ENCODE measurements at regions not wholly inside any gene's neighbourhood (a gene's known extent, or its start where the extent isn't known, plus 50 kb on each side); places are given as distances from the start of the nearest gene placed in this dataset.
"Not testable (repeated sequence)": the region's sequence is repeated elsewhere in the genome, so short reads cannot be mapped to it uniquely, and the experiment has no call there.

GRCh38 chr6:167690167-167690922 lies 136.4 kb upstream of the AFDN start:
- not testable (repeated sequence) for DNase-seq (ENCODE audit: low read depth in 2 of 2)

- DNase-seq (ENCODE audit: low read depth in 2 of 2), result no peak
Observed at GRCh38 chr6:167690931-167691330, 135.8 kb upstream of the AFDN start.

DNA sequence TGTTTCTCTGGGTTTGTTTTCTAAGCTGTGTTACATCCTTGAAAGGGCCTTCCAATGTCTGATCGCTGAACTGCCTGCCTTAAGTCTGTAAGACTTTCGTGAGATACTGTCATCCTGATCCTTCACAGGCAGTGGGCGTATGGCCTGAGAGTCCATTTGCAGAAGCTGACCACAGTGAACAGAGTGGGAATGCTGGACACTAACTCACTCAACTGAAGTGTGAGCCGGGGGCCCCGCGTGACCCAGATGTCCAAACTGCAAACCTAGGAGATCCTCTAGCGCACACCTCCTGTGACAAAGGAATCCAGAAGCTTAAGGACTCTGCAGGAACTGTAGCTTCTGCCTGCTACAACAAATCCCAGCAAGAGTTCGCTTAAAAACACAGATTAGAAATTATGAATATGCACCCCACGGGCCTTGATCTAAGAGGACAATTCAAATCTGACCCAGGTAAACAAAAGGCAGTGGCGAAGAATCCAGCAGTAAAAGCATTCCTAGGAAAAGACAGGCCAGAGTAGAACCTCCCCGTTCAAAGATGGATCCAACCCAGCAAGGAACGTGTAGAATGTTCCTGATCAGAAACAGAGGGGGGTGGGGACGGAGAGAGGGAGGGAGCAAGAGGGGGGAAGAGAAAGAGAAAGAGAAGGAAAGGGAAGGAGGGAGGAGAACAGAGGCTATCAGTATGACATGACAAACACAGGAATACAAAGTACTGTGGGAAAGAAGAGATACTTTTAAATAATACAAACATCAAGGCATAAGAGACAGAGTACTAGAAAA lies 135.0 kb upstream of the AFDN start:
- DNase-seq (ENCODE audit: low read depth in 2 of 2), result no peak

GRCh38 chr6:167693478-167693877 lies 133.2 kb upstream of the AFDN start:
- DNase-seq (ENCODE audit: low read depth in 2 of 2), result not testable (repeated sequence)

GRCh38 chr6:167695831-167696230 lies 130.9 kb upstream of the AFDN start:
- no peak for DNase-seq (ENCODE audit: low read depth in 2 of 2)

GRCh38 chr6:167696296-167696695 lies 130.4 kb upstream of the AFDN start:
- DNase-seq (ENCODE audit: low read depth in 2 of 2), result no peak

GRCh38 chr6:167697316-167697715 lies 129.4 kb upstream of the AFDN start:
- DNase-seq (ENCODE audit: low read depth in 2 of 2), result no peak

GRCh38 chr6:167698540-167698939 lies 128.2 kb upstream of the AFDN start:
- no peak for DNase-seq (ENCODE audit: low read depth in 2 of 2)

DNA sequence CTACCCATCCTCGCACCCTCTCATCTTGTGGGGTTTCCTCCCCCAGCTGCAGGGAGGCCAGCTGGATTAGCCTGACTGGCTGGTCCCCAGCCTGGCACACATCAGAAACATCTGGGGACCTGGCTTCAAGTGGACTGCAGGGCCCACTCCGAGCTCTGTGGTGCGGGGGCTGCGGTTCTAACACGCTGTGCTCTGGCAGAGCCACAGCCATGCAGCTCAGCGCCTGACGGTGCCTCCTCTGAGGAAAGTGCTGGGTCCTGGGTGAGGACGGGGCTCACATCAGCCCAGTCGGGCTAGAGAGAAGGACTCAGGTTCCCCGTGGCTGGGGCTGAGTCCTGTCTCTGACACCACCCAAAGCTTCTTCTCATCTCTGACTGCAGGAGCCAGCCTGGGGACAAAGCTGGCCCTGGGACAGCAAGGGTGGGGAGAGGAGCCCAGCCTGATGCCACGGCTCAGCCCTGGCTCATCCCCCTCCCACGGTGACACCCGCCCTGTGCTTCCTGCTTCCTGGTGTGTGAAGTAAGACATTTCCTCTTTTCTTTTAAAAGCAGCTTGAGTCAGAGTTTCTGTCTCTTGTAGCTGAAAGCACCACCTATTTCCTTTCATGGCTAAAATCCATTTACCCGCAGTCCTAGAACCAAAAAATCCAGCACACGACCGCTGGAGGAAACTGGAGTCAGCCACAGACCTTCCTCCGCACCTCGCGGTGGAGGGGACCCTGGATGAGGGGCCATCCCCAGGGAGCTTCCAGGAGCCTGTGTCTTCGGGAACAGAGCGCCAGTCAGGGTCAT lies 127.4 kb upstream of the AFDN start:
- peak; percentile 25 to 54 for DNase-seq (ENCODE audit: low read depth in 2 of 2)

DNA sequence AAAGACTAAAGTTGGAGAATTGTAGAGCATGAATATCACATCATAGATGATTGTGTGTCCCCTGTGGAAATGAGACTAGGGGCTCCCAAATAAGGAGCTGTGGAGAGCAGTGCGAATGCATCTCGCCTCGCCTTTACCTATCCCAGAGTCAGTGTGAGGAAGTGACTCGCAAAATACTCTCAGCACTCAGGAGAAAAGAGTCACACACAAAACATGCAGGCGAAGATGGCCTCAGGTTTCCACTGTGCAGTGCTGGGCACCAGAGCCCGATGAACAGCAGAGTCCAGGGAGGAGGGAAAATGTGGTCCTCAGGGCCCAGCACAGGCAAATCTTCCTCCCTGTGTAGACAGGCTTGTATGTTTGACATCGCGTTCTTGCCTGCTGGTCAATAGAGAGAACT lies 126.5 kb upstream of the AFDN start:
- no peak for DNase-seq (ENCODE audit: low read depth in 2 of 2)

DNA sequence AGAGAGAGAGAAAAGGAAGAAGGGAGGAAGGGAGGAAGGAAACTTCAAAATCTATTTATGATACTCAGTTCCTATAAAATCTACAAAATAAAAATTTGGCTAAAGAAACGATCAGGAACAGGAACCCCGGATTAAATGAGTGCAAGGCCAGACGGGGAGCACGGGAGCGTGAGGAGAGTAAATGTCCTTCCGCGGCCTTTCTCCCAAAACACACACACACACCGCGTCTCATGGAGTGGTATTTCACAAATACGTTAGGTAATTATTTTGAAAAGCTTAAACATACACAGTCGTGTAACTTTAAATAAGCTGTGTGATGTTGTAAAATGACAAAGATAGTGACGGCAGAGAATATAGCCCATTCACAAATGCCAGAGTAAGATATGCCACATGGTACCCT lies 125.7 kb upstream of the AFDN start:
- DNase-seq (ENCODE audit: low read depth in 2 of 2), result no peak

DNA sequence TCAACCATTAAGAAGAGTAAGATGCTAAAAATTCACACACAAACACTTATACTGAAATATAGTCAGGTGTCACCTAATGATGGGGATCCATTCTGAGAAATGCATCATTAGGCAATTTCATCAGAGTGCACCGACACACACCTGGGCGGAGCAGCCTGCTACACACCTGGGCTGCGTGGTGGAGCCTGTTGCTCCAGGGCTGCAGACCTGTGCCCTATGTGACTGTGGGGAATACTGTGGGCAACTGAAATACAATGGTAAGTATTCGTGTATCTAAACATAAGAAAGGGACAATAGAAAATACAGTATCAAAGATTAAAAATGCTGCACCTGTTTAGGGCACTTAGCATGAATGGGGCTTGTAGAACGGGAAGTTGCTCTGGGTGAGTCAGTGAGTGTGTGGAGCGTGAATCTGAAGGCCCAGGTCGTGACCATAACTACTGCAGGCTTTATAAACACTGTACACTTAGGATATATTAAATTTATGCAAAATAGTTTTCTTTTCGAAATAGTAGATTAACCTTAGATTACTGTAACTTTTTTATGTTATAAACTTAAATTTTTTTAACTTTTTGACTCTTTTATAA lies 124.4 kb upstream of the AFDN start:
- DNase-seq (ENCODE audit: low read depth in 2 of 2), result no peak

- no peak for DNase-seq (ENCODE audit: low read depth in 2 of 2)
Observed at GRCh38 chr6:167703347-167703746, 123.4 kb upstream of the AFDN start.

GRCh38 chr6:167703781-167704180 lies 122.9 kb upstream of the AFDN start:
- no peak for DNase-seq (ENCODE audit: low read depth in 2 of 2)

DNA sequence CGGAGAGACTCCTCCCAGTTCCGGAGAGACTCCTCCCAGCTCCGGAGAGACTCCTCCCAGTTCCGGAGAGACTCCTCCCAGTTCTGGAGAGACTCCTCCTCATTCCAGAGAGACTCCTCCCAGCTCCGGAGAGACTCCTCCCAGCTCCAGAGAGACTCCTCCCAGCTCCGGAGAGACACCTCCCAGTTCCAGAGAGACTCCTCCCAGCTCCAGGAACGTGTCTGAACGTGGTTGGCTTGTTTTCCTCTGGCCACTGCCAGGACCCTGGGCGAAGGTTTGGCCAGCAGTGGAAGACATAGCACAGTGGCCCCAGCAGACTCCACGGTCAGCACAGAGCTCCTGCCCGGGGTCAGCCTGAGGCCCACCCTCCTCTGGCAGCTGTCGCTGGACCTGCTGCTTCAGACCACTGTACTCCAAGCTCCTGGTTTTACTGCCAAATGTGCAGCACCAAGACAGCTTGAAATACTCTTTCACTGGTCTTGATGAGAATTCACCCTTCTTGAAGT lies 122.3 kb upstream of the AFDN start:
- no peak for DNase-seq (ENCODE audit: low read depth in 2 of 2)

DNA sequence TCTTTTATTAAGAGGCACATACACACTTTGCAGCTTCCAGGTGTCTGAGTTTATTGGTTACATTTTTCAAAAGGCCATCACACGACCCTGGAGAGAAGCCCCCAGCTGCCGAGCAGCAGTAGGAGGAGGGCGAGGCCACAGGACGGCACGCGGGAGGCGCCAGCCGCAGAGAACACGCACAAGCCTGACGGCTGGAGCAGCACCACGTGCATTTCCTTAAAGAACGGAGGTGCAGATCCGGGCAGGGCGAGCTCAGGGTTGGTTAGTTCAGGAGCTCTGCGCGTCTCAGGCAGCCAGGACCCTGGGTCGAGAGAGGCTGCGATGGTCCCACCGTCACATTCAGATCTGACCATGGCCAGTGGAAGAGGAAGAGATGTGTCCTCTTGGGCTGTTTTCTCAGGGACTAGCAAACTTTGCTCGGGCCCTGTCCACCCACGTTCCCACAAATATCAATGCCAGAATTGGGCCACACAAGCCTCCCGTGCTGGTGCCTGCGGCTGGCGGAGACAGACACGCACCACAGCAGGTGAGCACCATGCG lies 121.4 kb upstream of the AFDN start:
- no peak for DNase-seq (ENCODE audit: low read depth in 2 of 2)

GRCh38 chr6:167706313-167707109 lies 120.2 kb upstream of the AFDN start:
- DNase-seq (ENCODE audit: low read depth in 2 of 2), result peak; percentile 52 to 68

DNA sequence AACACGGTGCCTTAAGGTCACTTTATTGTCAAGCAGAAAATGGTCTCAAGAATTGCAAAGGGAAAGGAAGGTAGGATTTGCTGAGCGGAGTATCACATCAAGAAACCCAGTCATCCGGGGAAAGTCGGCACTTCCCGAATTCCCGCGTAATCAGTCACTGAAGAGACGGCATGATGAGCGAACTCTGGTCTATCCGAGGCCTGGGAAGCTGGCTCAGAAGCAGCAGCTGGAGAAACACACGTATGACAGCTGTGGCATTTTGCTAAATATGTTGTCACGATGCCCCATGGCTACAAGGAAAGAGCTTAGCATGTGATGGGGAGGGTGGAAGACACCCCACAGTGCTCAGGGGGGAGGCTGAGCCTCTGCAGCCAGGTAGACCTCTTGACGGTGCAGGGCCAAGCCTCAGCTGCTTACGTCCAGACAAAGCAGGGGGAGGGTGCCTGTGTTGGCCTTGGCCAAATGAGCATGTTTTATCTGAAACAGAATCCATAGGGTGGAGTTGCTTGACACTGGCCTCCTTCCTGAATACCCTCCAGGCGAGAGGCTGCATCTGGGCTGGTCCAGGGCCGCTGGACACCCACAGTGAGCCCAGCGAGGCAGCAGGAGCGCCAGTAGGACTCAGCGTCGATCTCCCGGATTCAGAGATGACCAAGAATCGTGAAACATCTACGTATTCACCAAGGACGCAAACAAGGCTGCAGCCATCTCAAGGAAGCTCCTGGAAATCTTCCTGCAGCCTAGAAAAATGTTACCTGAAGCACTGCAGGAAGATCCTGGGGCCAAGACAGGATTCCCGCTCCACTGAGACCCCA lies 118.8 kb upstream of the AFDN start:
- DNase-seq (ENCODE audit: low read depth in 2 of 2), result no peak

DNA sequence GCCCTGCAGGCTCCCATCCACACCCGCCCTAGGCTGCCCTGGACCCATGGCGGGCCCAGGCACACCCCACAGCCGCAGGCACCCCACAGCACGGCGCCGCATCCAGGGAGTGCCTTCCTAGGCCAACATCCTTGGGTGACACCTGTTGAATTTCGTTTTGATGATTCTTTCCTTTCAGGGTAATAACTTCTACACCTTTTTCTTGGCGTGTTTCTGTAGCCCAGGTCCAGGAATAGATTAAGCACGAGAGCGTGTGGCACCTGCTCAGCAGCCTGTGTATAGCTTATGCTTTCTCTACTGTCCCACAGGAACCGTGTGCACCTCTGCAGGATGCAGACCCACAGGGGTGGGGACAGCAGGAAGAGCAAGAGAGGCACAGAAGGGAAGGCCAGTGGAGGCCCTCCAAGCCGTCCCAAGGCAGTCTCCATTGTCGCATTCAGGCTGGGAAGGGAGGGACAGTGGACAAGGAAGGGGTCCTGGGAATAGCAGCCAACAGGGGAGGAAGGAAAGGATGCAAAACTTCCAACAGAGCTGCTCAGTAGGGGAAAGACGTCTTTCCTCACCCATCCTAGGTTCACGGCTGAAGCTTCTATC lies 118.1 kb upstream of the AFDN start:
- no peak for DNase-seq (ENCODE audit: low read depth in 2 of 2)
